HG03442 (cell line): ENCODE measurements at regions not wholly inside any gene's neighbourhood (a gene's known extent, or its start where the extent isn't known, plus 50 kb on each side); places are given as distances from the start of the nearest gene placed in this dataset.

Experiments
- ATAC-seq: cut with Tn5 transposase; IDR thresholded peaks from one replicate; pipeline ENCODE4 v1.9.1; 2021; ENCODE audit warnings: mild to moderate bottlenecking, moderate library complexity; ENCODE audit not compliant: unreplicated experiment

DNA sequence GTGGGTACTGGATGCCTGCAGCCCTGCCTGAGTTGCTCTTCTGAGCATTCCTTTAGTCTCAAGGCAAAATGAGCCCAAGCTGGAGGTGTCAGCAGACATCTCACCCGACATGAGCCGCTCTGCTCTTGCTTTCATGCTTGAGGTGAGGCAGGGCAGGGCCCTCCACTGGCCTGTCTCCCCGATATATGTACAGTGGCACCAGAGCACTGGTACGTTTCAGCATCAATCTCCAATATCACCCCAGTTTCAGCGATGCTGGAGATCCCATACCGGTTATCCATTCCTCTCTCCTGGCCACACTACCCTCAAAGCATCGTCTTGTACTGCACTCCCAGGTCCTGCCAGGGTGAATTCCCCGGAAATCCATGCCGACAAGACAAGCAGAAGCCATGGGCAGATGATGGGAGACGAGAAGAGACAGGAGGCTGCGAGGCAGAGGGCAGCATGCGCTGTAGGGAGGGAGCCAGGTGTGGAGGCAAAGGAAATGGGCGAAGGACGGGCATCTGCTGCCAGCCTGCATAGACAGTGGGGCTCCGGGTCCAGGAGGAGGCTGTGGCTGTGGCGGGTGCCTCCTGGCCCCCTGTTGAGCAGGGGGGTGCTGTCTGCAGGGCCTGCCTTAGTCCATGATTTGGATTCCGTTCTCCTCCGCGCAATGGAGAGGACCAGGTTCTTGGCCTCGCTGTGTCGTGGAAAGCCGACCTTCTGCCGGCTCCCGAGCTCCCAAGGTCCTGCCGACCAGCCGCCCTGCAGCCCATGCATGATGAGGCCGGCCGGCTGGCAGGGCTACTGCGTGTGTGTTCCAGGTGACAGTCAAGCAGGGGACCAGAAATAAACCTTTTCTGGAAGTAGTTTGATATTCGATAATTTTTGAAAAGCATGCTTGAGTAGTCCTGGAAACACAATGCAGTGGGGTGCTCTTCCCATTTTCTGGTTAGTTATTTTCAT is 152.2 kb upstream of the IRX2 start:
- no peak for ATAC-seq

DNA sequence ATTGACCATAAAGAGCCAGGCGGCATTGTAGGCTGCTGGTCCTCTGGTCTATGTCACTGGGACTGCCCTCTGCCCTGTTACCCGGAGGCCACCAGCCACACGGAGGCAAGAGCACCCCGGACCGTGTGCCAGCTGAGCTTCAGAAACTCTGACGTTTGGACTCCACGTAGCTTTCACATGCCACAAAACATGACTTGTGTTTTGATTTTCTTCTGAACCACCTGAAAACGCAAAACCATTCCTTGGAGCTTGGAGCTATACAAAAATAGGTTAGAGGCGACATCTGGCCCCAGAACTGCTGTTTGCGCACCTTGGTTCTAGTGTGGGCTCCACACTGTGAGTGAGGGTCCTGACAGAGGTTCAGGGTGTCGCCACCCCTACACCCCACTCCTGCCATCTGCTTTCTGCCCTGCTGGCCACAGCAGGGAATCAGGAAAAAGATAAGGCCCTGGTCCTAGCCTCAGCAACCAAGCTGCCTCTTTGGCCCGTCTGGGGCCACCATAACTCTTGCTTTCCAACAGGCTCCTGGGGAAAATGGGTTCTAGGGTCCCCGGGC is 151.3 kb upstream of the IRX2 start:
- no peak for ATAC-seq

DNA sequence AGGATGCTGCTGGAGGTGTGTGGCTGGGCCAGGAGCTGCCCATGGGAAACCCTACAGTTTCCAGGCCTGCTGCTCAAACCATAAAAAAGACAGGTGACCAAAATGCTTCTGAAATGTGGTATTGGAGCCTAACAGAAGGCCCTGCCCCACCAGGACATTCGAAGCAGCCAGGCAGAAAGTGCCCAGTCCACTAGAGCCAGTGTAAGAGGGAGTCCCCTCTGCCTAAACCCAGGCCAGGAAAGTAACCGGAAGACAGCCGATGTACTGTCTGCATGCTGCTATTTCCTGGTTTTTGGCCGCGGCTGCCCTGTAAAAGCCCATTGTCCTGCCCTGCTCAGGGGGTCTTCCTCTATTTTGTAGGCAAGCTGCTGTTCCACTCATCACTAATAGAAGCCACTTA is 150.7 kb upstream of the IRX2 start:
- no peak for ATAC-seq

DNA sequence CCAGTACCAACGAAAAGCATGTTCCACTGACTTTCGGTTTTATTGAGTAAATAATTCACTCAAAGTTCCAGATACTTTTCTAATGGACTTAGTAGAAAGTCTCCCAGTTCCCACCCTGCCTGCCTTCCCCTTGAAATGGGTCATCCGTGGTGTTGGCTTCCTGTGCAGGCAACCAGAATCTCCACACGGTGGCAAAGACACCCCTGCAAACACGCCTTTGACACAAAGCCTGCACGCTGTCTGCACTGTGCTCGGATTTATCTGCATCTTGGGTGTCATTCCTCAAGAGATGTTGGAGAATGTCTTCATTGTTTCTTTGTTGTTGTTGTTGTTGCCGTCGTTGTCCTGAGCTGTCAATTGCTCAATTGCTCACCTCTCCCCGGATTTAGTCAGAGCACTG is 150.0 kb upstream of the IRX2 start:
- ATAC-seq = no peak

DNA sequence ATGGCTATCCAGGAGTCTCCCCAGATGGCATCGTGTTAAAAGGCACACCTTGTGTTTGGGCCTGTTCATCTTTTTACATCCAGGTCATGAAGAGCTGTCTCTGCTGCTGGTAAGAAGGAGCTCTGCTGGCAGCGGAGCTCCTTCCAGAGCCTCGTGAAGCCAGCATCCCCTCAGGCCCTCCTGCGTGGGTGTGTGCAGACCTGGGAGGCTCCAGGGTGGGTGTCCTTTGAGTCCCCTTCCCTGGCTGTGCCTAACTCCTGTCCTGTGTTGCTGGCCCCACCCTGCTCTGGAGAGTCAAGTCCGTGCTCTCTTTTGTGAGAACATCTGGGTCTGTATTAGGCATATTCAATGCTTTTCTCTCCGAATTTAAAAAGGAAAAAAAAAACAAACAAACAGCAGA is 149.6 kb upstream of the IRX2 start:
- ATAC-seq = no peak

DNA sequence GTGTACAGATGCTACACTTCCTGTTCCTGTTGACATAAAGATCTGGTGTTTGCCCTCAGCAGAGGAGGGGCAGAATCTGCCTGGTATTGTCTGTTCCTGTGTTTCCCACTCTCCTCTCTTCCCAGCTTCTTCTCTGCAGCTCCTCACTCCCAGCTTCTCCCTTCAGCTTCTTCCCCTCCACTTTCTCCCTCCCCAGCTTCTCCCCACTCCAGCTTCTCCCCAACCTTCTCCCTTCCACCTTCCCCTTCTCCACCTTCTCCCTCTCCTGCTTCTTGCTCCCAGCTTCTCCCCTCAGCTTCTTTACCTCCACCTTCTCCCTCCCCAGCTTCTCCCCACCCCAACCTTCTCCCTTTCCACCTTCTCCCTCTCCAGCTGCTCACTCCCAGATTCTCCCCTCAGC is 148.9 kb upstream of the IRX2 start:
- no peak for ATAC-seq

DNA sequence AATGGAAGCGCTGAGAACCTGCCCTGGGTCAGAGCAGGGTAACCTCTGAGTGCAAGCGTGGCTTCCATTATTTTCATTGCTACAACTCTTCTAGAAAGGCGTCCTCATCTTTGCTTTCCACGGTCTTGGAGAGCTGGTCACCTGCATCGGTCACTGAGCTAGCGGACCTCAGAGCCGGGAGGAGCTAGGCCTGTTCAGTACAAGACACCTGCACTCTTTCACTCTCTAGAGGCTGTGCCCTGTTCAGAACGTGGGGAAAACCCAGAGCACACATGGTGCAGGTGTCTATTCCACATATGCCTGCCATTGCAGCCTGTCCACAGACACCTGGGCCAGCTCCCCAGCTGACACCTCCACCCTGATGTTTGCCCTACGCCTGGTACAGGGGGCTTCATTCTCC is 147.8 kb upstream of the IRX2 start:
- ATAC-seq = no peak

DNA sequence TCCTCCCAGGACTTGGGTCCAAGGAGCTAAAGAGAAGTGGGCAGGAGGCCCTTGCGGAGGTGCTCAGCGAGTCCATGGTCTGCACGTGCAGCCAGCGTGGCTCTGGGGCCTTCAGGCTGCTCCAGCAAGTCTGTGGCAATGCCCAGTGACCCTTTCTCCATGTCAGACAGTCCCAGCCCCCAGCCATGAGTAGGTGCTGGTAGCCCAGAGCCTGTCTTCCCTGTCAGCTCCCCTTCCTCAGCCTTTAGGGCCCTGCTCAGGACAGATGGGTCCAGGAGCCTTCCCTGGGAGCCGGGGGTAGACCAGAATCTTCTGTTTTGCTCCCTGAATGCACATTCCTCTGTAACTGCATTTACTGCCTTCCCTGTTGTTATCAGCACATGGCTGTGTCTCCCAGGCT is 147.2 kb upstream of the IRX2 start:
- no peak for ATAC-seq

DNA sequence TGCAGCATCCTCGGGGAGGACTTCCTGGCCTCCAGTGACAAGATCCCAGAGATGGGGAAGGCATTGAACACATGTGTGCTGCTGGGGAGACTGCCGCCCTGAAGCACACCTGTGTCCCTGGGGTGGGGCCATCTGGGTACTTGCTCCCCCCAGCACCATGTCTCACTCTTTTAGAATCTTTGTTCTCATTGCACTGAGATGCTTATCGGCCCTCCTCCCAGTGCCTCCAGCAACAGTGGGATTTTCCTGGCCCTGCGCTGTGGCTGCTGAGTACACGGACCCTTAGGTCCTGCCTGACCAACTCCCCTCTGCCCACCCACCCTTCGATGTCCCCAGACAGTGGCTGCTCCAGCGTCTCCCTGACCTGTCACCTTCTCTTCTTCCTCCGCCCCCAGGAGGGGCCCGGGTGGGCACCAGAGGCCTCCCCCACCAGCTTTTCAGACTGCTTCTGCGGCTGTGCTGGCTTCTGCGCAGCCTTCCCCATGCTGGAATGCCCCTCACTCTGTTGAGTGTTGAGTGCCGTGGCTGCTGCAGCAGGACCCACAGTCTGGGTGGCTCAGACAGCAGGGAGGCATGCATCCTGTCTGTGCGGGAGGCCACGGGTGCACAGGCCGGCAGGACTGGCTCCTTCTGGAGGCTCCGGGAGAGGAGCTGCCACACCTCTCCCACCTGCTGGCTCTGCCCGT is 145.9 kb upstream of the IRX2 start:
- no peak for ATAC-seq

DNA sequence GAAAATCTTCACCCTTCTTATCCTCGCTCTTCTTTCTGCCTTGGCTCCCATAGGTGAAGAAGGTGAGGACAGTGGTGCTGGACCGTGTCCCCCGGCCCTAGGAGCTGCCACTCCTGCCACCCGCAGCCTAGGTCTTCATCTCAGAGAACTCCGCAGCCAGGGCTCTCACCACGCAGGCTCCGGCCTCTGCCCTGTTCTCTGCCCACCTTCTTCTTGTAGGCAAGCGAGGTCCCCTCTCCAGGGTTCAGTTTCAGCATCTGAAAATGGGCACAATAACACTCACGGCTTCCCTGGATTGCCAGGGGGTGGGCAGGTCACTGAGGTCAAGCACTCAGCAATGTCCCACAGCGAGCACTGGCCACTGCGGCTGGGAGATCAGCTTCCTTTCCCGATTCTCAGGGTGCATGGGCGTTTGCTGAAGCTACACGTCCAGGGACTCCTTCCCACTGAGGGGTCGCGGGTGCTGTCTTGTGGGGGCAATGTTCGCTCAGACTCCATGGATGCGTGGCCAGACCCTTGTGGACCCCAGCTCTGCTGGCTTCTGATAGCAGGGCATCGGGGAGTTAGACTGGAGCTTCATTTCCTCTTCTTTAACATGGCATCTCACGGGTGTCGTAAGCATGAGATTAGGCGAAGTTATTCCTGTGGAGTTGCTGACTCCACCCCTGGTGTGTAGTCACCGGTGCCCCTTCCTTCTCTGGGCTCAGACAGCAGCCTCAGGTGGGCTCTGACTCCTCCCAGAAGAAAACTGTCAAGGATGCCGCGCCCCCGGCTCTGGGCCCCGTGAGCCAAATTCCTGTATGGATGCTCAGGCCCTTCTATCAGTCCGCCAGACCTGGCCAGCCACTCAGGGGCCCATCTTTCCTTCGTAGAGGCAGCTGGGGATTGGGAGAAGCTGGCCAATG is 145.1 kb upstream of the IRX2 start:
- ATAC-seq = no peak

DNA sequence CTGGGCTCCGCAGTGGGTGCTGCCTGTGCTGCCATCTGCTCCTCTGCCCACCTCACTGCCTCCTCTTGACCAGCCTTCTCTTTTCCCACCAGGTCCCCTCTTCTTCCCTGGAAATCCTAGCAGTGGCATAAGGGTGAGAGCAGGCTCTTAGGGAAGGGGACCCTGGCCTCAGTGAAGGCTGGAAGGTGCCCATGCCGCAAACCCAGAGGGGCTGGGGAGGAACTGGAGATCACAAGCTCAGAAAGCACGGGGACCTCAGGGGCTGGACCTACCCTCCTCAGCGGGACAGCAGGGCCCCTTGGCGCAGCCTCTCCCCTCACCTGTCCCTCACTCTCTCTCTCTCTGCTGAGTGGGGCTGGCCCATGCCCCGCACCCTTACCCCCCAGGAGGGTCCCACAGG is 144.4 kb upstream of the IRX2 start:
- ATAC-seq = no peak

DNA sequence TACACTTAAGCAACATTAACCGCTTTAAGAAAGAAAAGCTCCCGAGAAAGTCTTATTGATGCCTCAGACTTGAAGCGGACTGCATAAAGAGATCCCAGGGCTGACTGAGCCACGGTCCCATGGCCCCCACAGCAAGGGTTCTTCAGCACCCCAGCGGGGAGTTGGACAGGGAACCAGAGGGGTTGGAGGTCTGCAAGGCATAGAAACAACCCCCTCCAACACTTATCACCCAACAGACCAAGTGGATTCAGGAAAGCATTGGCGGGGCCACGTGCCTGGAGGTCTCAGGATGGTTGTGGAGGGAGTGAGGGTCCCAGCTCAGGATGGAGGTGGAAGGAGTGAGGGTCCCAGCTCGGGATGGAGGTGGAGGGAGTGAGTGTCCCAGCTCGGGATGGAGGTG is 143.7 kb upstream of the IRX2 start:
- ATAC-seq = no peak

DNA sequence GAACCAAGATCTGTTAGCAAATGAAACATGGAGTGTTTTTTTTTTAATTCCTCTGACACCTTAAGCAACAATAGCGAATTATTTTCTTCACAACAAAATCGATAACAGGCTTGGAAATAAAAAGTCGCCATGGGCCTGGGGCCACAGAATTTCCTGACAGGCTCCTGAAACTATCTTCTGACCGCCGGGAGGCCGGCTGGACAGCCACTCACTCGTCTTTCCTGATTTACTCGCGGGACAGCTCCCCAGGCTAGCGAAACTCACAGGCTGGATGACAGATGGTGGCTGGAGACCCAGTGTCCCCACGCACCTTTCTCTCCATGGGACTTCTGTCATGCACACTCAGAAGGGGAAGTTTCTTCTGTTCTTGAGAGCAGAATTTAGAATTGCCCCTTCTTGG is 143.3 kb upstream of the IRX2 start:
- ATAC-seq = no peak

DNA sequence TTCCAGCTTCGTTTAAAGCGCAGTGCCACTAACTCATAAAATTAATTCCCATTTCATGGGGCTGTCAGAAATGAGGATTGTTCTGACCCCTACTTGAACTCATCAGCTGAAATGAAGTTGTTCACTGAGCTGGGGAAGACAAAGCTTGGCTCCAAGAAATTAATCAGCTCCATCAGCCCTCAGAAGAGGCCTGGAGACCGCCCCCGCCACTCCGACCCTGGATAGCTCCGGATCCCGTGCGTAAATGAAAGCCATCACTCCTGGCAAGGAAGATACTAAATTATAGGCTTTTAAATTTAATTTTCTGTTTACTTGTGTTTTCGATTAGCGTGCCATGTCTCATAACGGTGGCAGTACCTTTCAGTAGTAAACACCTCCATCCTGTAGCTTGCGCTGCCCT is 142.8 kb upstream of the IRX2 start:
- no peak for ATAC-seq

DNA sequence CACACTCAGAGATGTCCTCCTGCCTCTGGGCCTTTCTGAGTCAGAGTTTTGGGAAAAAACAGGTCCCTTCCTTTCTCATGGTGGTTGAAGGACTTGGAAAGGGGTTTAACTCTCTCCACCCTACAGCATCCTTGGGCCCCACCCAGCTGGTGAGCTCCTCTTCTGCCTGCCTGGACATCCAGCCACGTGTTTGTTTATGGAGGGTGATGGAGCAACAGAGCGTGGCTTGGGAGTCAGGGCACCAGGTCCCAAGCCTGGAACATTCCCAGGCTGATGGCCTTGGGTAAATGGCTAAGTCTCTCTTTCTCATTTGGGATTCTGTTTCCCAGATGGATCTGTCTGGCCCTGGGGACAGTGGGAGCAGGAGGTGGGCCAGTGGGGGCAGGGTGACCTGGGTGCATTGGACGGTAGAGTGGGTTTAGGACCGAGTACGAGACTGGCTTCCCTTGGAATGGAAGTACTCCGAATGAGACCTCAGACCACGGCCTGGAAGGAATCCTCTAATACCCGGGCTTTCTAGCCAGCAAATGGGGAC is 141.1 kb upstream of the IRX2 start:
- no peak for ATAC-seq

DNA sequence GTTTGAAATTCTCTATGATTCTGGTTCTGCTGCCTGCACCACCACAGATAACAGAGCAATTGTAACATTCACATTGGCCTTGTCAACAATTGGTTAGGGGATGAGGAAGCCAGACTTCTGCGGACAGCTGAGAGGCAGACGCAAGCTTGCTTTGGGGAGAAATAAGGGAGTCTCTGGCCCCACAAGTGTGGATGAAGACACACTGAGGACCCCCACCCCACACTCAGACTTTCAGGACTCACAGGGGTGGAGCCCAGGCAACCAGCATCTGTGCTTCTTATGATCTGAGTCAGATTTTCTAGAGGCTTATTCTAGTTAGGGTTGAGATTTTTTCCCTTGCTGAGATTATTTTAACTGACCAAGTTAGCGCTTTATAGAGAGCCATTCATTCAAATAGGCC is 140.3 kb upstream of the IRX2 start:
- ATAC-seq = no peak

DNA sequence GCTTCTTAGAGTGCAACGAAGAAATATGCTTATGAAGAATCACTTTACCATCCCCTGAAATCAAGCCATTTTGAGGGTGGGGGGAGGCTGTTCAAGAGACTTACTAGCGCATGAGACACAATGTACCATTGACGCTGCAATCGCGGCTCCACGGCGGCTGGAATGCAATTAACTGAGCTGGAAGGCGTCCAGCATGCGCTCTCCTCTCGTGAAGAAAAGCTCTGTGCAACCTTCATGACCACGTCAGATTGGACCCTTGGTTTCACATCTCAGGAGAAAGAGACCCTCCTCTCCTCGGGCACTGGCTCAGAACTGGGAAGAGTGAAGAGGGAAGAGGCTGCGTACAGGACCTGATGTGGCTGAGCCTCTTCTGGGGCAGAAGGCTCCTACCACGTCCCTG is 138.5 kb upstream of the IRX2 start:
- no peak for ATAC-seq

DNA sequence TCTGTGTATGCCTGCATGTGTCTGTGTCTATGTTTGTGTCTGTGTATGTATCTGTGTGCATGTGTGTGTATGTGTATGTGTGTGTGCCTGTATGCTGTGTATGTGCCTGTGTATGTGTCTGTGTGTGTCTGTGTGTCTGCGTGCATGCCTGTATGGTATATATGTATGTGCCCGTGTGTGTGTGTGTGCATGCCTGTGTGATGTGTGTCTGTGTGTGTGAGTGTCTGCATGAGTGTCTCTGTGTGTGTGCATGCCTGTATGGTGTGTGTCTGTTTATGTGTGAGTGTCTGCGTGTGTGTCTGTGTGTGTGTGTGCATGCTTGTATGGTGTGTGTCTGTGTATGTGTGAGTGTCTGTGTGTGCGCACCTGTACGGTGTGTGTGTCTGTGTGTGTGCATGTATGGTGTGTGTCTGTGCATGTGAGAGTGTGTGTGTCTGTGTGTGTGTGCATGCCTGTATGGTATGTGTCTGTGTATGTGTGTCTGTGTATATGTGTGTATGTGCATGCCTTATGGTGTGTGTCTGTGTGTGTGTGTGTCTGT is 137.1 kb upstream of the IRX2 start:
- no peak for ATAC-seq

DNA sequence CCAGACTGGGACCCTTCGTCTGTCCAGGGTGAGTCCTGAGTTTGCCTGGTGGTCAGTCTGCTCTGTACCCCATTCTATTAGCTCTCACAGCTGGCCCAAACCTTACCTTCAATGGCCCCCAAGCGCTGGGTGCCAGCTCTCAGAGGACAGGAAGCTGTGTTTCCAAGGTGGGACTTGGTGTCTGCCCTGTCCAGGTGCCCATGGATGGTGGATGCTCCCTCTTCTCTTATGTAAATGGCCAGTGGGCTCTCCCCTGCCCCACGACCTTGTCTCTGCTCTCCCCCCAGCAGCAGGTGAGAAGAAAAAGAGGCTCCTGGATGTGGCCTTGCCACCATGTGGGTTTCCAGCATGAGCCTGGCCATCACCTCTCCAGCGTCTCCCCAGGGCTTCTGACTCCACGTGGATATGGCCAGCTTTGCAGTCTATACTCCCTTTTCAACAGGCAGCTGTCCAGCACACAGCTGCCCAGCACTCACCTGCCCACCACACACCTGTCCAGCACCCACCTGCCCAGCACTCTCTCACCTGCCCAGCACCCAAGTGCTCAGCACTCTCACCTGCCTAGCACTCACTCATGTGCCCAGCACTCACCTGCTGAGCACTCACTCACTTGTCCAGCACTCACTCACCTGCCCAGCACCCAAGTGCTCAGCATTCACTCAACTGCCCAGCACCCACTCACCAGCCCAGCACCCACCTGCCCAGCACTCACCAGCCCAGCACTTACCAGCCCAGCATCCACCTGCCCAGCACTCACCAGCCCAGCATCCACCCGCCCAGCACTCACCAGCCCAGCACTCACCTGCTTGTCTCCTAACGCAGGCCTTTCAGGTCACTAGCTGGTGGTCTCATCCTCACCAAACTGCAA is 136.2 kb upstream of the IRX2 start:
- no peak for ATAC-seq

DNA sequence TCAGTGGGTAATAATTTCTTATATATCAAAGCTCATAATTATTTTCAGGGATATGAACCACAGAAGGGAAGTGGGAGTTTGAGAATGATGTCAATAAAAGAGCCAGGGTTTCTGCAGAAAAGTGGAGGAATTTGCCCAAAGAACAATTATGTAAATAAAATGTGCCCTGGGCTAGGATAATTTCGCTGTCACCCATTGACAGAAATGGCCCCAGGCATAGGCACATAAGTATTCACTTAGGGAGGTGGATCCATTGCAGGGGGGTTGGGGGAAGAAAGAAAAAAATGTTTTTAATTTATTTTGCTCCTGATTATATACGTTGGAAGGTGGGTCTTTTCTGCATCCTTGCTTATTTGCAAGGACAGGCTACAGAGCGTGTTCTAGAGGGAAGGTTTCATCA is 135.1 kb upstream of the IRX2 start:
- ATAC-seq = no peak
